HCT116 (cell line): ENCODE measurements at regions not wholly inside any gene's neighbourhood (a gene's known extent, or its start where the extent isn't known, plus 50 kb on each side); places are given as distances from the start of the nearest gene placed in this dataset.

ENCODE experiments used
- ATAC-seq: fragments of 200-7000 bp; cut with Tn5 transposase; 2 replicates; pipeline ENCODE4 v1.9.1; 2020; ENCODE audit warnings: mild to moderate bottlenecking, moderate library complexity
- BruUV-seq: library from RNA; stranded (reverse); fragments of 400-500 nt; replicated peaks from 2 replicates; lab custom pipeline; 2021; lab: Mats Ljungman, UMichigan
- CTCF ChIA-PET: fragments of 300-600 bp; sonication (Branson Sonifier 250); formaldehyde crosslinking; loops from one replicate; lab custom pipeline; 2021; ENCODE audit warnings: antibody characterized with exemption; lab: Charles Lee
- POLR2A ChIA-PET: fragments of 300-600, 350-600 bp; sonication (Branson Sonifier 250); formaldehyde crosslinking; loops from one replicate; lab custom pipeline; 2021; ENCODE audit warnings: antibody characterized with exemption; lab: Charles Lee
- RAD21 ChIA-PET, 2 experiments: fragments of 300-600 bp; sonication (Branson Sonifier 250); formaldehyde crosslinking; loops; one replicate each; lab custom pipeline; 2023; ENCODE audit warnings: low total read pairs in 2 of 2; ENCODE audit not compliant: uncharacterized antibody in 2 of 2, unreplicated experiment in 2 of 2, low non-redundant PET in 1 of 2; lab: Charles Lee
- DNase-seq: peaks from one replicate; pipeline ENCODE4 v3.0.0-alpha.2; 2010; ENCODE audit warnings: low read depth, low spot score
- H2AFZ ChIP-seq: fragments of 200-600 bp; shearing (Covaris generic), sonication (generic); 2 replicates; pipeline ENCODE4 v1.6.1; 2017; ENCODE audit warnings: low read depth, mixed run types, mixed read lengths, antibody characterized with exemption, low read length; ENCODE audit not compliant: poor library complexity, severe bottlenecking
- H3K27ac ChIP-seq: 2 replicates; pipeline ENCODE4 v1.5.1; 2012; ENCODE audit warnings: low read depth, low read length
- H3K27me3 ChIP-seq: fragments of 200-600 bp; sonication (generic); 2 replicates; pipeline ENCODE4 v1.6.1; 2016; ENCODE audit warnings: mixed run types, low read length, mixed read lengths; ENCODE audit not compliant: insufficient read depth
- H3K36me3 ChIP-seq, 2 experiments: fragments of 200-500 bp in 1 of 2; fragments of 200-600 bp in 1 of 2; sonication (Bioruptor generic) in 1 of 2; sonication (generic) in 1 of 2; 2 replicates each; pipeline versions ENCODE4 v1.5.1 to v1.6.1; 2014 to 2016; ENCODE audit warnings: low read length in 2 of 2, inconsistent platforms in 1 of 2, mixed read lengths in 1 of 2, mixed run types in 1 of 2; ENCODE audit not compliant: insufficient read depth in 2 of 2, control insufficient read depth in 1 of 2
- H3K4me1 ChIP-seq, 2 experiments: fragments of 200-600 bp in 1 of 2; sonication (generic) in 1 of 2; 2 replicates each; pipeline versions ENCODE4 v1.5.1 to v1.6.1; 2012 to 2017; ENCODE audit warnings: low read length in 2 of 2, inconsistent platforms in 1 of 2, mild to moderate bottlenecking in 1 of 2, mixed read lengths in 1 of 2, mixed run types in 1 of 2, moderate library complexity in 1 of 2; ENCODE audit not compliant: insufficient read depth in 2 of 2, control insufficient read depth in 1 of 2
- H3K4me2 ChIP-seq: fragments of 200-600 bp; sonication (generic); 2 replicates; pipeline ENCODE4 v1.6.1; 2017; ENCODE audit warnings: mixed run types, low read length, mixed read lengths
- H3K4me3 ChIP-seq, 2 experiments: fragments of 200-600 bp in 1 of 2; sonication (generic) in 1 of 2; replicated peaks in 1 of 2; 2 replicates each; pipeline ENCODE4 v1.5.1; 2011 to 2016; ENCODE audit warnings: low read length in 2 of 2, control low read depth in 1 of 2, low read depth in 1 of 2, mild to moderate bottlenecking in 1 of 2, mixed read lengths in 1 of 2, mixed run types in 1 of 2
- H3K79me2 ChIP-seq: fragments of 200-600 bp; sonication (generic); 2 replicates; pipeline ENCODE4 v1.6.1; 2017; ENCODE audit warnings: mild to moderate bottlenecking, mixed run types, low read length, moderate library complexity, mixed read lengths; ENCODE audit not compliant: insufficient read depth
- H3K9ac ChIP-seq: fragments of 200-600 bp; sonication (generic); 2 replicates; pipeline ENCODE4 v1.6.1; 2016; ENCODE audit warnings: low read length, mixed read lengths
- H3K9me2 ChIP-seq: fragments of 200-600 bp; sonication (generic), shearing (Covaris generic); 2 replicates; pipeline ENCODE4 v1.6.1; 2017; ENCODE audit warnings: mixed run types, mild to moderate bottlenecking, moderate library complexity; ENCODE audit not compliant: insufficient read depth
- H3K9me3 ChIP-seq, 2 experiments: fragments of 200-500 bp in 1 of 2; fragments of 200-600 bp in 1 of 2; sonication (Bioruptor generic) in 1 of 2; sonication (generic) in 1 of 2; 2 replicates each; pipeline ENCODE4 v1.6.1; 2014 to 2017; ENCODE audit warnings: low read length in 2 of 2, mixed read lengths in 2 of 2, inconsistent platforms in 1 of 2, low read depth in 1 of 2, mild to moderate bottlenecking in 1 of 2, mixed run types in 1 of 2, moderate library complexity in 1 of 2; ENCODE audit not compliant: control insufficient read depth in 1 of 2, insufficient read depth in 1 of 2
- H4K20me1 ChIP-seq: fragments of 200-600 bp; sonication (generic), shearing (Covaris generic); 2 replicates; pipeline ENCODE4 v1.6.1; 2017; ENCODE audit warnings: mixed run types, mild to moderate bottlenecking, moderate library complexity; ENCODE audit not compliant: insufficient read depth
- MAX ChIP-seq: IDR thresholded peaks from 2 replicates; pipeline ENCODE4 v1.6.1; 2012
- POLR2AphosphoS5 ChIP-seq: IDR thresholded peaks from 2 replicates; pipeline ENCODE4 v1.6.1; 2011; ENCODE audit warnings: mild to moderate bottlenecking, low read depth, low read length, moderate library complexity
- REST ChIP-seq: IDR thresholded peaks from 2 replicates; pipeline ENCODE4 v1.6.1; 2012; ENCODE audit warnings: low read depth
- SRF ChIP-seq: IDR thresholded peaks from 2 replicates; pipeline ENCODE4 v1.6.1; 2012; ENCODE audit warnings: low read depth
- TCF7L2 ChIP-seq: IDR thresholded peaks from 2 replicates; pipeline ENCODE4 v1.7.0; 2011; ENCODE audit warnings: borderline replicate concordance, inconsistent platforms; ENCODE audit not compliant: insufficient read depth, insufficient read length; ENCODE audit errors: extremely low read depth
- ZFX ChIP-seq: fragments of 450-650 bp; IDR thresholded peaks from 2 replicates; pipeline ENCODE4 v1.6.1; 2017
- intact Hi-C: fragments of 100-400 bp; cut with micrococcal nuclease; formaldehyde crosslinking; loops from 2 replicates; pipeline ENCODE4 v1.10.0; 2022

GRCh38 chr1:11339346-11340232 is 66.6 kb downstream of the UBIAD1 start:
- no peaks in the 10 kb centered on the region for H3K79me2 ChIP-seq
- CTCF ChIA-PET = interaction anchor here (1.1 to 2.2 kb wide), 2 partner anchors 25 to 302 kb away, joined by 3 to 9 read pairs; no protein-coding TSS in a partner anchor
- H3K36me3 ChIP-seq = no peaks in the 10 kb centered on the region
- peak; percentile 39; the same call in 1 of the 2 replicates for ATAC-seq
- no peak overlapping the region for H3K4me3 ChIP-seq
- H3K9me3 ChIP-seq = no peaks in the 10 kb centered on the region
- intact Hi-C loops = loop anchor here (5.0 kb wide), 1 partner anchor 302 kb away; no protein-coding TSS in a partner anchor
- TF ChIP-seq POLR2AphosphoS5 (no peak), MAX (0 out of 2 replicates have a peak, but pooled peaks have one; percentile 22)
- H3K4me1 ChIP-seq = peaks cover 5 to 7% of the 10 kb centered on the region in 2 experiments; a peak in 2 of 4 replicates
- no peaks in the 10 kb centered on the region; the same call in 1 of the 2 replicates for H3K27me3 ChIP-seq
- RAD21 ChIA-PET = interaction anchor here in 1 of 2 experiments (1.0 kb wide), 1 partner anchor 24 kb away, joined by 5 read pairs; no protein-coding TSS in a partner anchor
- no peak overlapping the region for H3K9ac ChIP-seq
- POLR2A ChIA-PET = no interaction called here
- no peak overlapping the region for H2AFZ ChIP-seq
- H3K9me2 ChIP-seq = no peaks in the 10 kb centered on the region
- DNase-seq = peak; percentile 1
- 0 out of 2 replicates have a peak overlapping the region, but pooled peaks have one; percentile 21 for H3K4me2 ChIP-seq
- H4K20me1 ChIP-seq = no peaks in the 10 kb centered on the region
- BruUV-seq = no TSS peak
- H3K27ac ChIP-seq = no peak overlapping the region

GRCh38 chr1:11340233-11340632 is 67.2 kb downstream of the UBIAD1 start:
- H4K20me1 ChIP-seq = no peaks in the 10 kb centered on the region
- H3K27ac ChIP-seq = no peak overlapping the region
- no peak overlapping the region for H3K4me3 ChIP-seq
- TF ChIP-seq ZFX (no peak), TCF7L2 (no peak), SRF (no peak), REST (no peak)
- BruUV-seq = no TSS peak
- peaks cover 5 to 7% of the 10 kb centered on the region in 2 experiments; a peak in 2 of 4 replicates for H3K4me1 ChIP-seq
- H2AFZ ChIP-seq = no peak overlapping the region
- H3K9me3 ChIP-seq = no peaks in the 10 kb centered on the region
- no peak overlapping the region for H3K9ac ChIP-seq
- DNase-seq (no peak), ATAC-seq (no peak)
- no peaks in the 10 kb centered on the region for H3K9me2 ChIP-seq
- intact Hi-C loops = no loop called here
- POLR2A ChIA-PET = no interaction called here
- no peaks in the 10 kb centered on the region for H3K36me3 ChIP-seq
- no peaks in the 10 kb centered on the region; the same call in 1 of the 2 replicates for H3K27me3 ChIP-seq
- RAD21 ChIA-PET = interaction anchor here in 1 of 2 experiments (1.0 kb wide), 1 partner anchor 24 kb away, joined by 5 read pairs; no protein-coding TSS in a partner anchor
- 0 out of 2 replicates have a peak overlapping the region, but pooled peaks have one; percentile 21 for H3K4me2 ChIP-seq
- CTCF ChIA-PET = interaction anchor here (1.1 to 2.2 kb wide), 2 partner anchors 24 to 303 kb away, joined by 3 to 9 read pairs; no protein-coding TSS in a partner anchor
- H3K79me2 ChIP-seq = no peaks in the 10 kb centered on the region
